HG03520 (cell line): ENCODE measurements at regions not wholly inside any gene's neighbourhood (a gene's known extent, or its start where the extent isn't known, plus 50 kb on each side); places are given as distances from the start of the nearest gene placed in this dataset.

Experiments
- ATAC-seq: cut with Tn5 transposase; IDR thresholded peaks from one replicate; pipeline ENCODE4 v1.9.1; 2021; ENCODE audit warnings: mild to moderate bottlenecking, moderate library complexity; ENCODE audit not compliant: unreplicated experiment

GRCh38 chr6:44674226-44675155 is 287.0 kb downstream of the CDC5L start:
- no peak for ATAC-seq

- no peak for ATAC-seq
These were observed 287.9 kb downstream of the CDC5L start for GRCh38 chr6:44675449-44675848.

- no peak for ATAC-seq
These were observed 288.8 kb downstream of the CDC5L start for GRCh38 chr6:44676246-44676790.

- no peak for ATAC-seq
These were observed 289.4 kb downstream of the CDC5L start for GRCh38 chr6:44676826-44677433.

GRCh38 chr6:44678252-44678935 is 290.9 kb downstream of the CDC5L start:
- no peak for ATAC-seq

- no peak for ATAC-seq
These were observed 292.1 kb downstream of the CDC5L start for GRCh38 chr6:44679438-44680201.

GRCh38 chr6:44680202-44680720 is 292.8 kb downstream of the CDC5L start:
- ATAC-seq, result no peak

- no peak for ATAC-seq
These were observed 294.3 kb downstream of the CDC5L start for GRCh38 chr6:44681761-44682160.

- ATAC-seq, result no peak
These were observed 294.8 kb downstream of the CDC5L start for GRCh38 chr6:44682280-44682679.

- ATAC-seq, result no peak
These were observed 295.7 kb downstream of the CDC5L start for GRCh38 chr6:44682987-44683779.

GRCh38 chr6:44685213-44685612 is 297.7 kb downstream of the CDC5L start:
- no peak for ATAC-seq

- no peak for ATAC-seq
These were observed 308.6 kb downstream of the CDC5L start for GRCh38 chr6:44696099-44696498.

GRCh38 chr6:44696686-44697085 is 309.2 kb downstream of the CDC5L start:
- ATAC-seq, result no peak

GRCh38 chr6:44697327-44697726 is 309.8 kb downstream of the CDC5L start:
- ATAC-seq, result no peak

- ATAC-seq, result no peak
These were observed 311.1 kb downstream of the CDC5L start for GRCh38 chr6:44698602-44699001.

GRCh38 chr6:44699082-44699481 is 311.6 kb downstream of the CDC5L start:
- no peak for ATAC-seq

GRCh38 chr6:44699851-44700250 is 312.3 kb downstream of the CDC5L start:
- no peak for ATAC-seq

- no peak for ATAC-seq
These were observed 312.9 kb downstream of the CDC5L start for GRCh38 chr6:44700422-44700821.

- no peak for ATAC-seq
These were observed 313.6 kb downstream of the CDC5L start for GRCh38 chr6:44701038-44701636.
